ENCODE measurements at regions not wholly inside any gene's neighbourhood (a gene's known extent, or its start where the extent isn't known, plus 50 kb on each side); places are given as distances from the start of the nearest gene placed in this dataset.

DNA sequence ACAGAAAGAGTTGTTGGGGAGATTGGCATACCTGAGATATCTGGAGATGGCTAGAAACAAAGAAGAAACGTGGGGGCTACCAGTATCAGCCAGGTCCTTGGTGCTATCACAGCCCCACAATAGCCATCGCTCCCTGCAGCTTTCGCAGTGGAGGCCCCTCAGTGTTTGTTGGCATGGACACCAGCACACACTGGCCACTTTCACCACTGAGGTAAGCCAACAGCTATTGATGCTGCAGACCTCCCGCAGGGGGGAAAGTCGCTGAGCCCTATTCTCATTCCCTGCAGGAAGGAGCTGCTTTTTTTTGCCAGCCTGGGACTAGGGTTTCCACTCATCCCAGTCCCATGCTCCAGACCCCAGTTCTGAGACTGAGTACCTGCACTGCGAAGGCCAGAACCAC is 879.2 kb upstream of the IGFBP7 start (continued):
- TF ChIP-seq, protein P1, sequence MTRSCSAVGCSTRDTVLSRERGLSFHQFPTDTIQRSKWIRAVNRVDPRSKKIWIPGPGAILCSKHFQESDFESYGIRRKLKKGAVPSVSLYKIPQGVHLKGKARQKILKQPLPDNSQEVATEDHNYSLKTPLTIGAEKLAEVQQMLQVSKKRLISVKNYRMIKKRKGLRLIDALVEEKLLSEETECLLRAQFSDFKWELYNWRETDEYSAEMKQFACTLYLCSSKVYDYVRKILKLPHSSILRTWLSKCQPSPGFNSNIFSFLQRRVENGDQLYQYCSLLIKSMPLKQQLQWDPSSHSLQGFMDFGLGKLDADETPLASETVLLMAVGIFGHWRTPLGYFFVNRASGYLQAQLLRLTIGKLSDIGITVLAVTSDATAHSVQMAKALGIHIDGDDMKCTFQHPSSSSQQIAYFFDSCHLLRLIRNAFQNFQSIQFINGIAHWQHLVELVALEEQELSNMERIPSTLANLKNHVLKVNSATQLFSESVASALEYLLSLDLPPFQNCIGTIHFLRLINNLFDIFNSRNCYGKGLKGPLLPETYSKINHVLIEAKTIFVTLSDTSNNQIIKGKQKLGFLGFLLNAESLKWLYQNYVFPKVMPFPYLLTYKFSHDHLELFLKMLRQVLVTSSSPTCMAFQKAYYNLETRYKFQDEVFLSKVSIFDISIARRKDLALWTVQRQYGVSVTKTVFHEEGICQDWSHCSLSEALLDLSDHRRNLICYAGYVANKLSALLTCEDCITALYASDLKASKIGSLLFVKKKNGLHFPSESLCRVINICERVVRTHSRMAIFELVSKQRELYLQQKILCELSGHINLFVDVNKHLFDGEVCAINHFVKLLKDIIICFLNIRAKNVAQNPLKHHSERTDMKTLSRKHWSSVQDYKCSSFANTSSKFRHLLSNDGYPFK (CRISPR knock-in tag; IDR thresholded peaks at IDR 0.05; ENCODE audit: borderline replicate concordance) = no peak
- no peak for TF ChIP-seq AGO2 (optimal IDR thresholded peaks at IDR 0.05; ENCODE audit: low read depth, low read length)

GRCh38 chr4:57985161-57985560 is 875.0 kb upstream of the IGFBP7 start:
- no TSS peak for BruUV-seq (replicated peaks)
- Histone ChIP-seq H3K27ac (ENCODE audit: extremely low read length, insufficient read depth, low read length) (no peak overlapping the region), H4K20me1 (ENCODE audit: insufficient read depth, low read length) (no peaks in the 10 kb centered on the region), H3K4me3 (replicated peaks in 1 of 3; ENCODE audit: insufficient read depth in 1 of 3, low read depth in 2 of 3, low read length in 3 of 3) (no peak overlapping the region), H2AFZ (ENCODE audit: low read length) (no peak overlapping the region), H3K27me3 (ENCODE audit: control insufficient read depth in 1 of 2, insufficient read depth in 2 of 2, low read length in 2 of 2) (no peaks in the 10 kb centered on the region), H3K79me2 (ENCODE audit: insufficient read depth, low read length) (no peaks in the 10 kb centered on the region), H3K4me2 (ENCODE audit: low read depth, low read length) (no peak overlapping the region), H3K36me3 (replicated peaks in 1 of 2; ENCODE audit: control insufficient read depth in 1 of 2, insufficient read depth in 2 of 2, low read length in 2 of 2) (no peaks in the 10 kb centered on the region), H3K9ac (ENCODE audit: insufficient read depth, low read depth, low read length) (no peak overlapping the region), H3K9me3 (ENCODE audit: low read length) (no peaks in the 10 kb centered on the region), H3K4me1 (ENCODE audit: insufficient read depth, low read length) (no peaks in the 10 kb centered on the region)
- ATAC-seq (no peak), DNase-seq (ENCODE audit: low spot score) (no peak), FAIRE-seq (no peak)
- TF ChIP-seq DPF2 (CRISPR knock-in tag; IDR thresholded peaks at IDR 0.05; ENCODE audit: borderline replicate concordance, low read depth) (no peak), EEA1 (CRISPR knock-in tag; IDR thresholded peaks at IDR 0.05; ENCODE audit: borderline replicate concordance) (no peak), CENPX (CRISPR knock-in tag; IDR thresholded peaks at IDR 0.05) (no peak), TEAD2 (CRISPR knock-in tag; IDR thresholded peaks at IDR 0.05) (no peak), SIN3A (IDR thresholded peaks at IDR 0.05; ENCODE audit: borderline replicate concordance, low read depth, low read length) (no peak), SP1 (IDR thresholded peaks at IDR 0.05) (no peak), SP1 (CRISPR knock-in tag; IDR thresholded peaks at IDR 0.05) (no peak), ZFP91 (CRISPR knock-in tag; IDR thresholded peaks at IDR 0.05; ENCODE audit: borderline replicate concordance) (no peak), HCFC1 (IDR thresholded peaks at IDR 0.05; ENCODE audit: low read depth, low read length) (no peak), ZNF10 (CRISPR knock-in tag; IDR thresholded peaks at IDR 0.05; ENCODE audit: borderline replicate concordance, low read depth) (no peak), ZFP1 (CRISPR knock-in tag; IDR thresholded peaks at IDR 0.05) (no peak)
- TF ChIP-seq, protein P2, sequence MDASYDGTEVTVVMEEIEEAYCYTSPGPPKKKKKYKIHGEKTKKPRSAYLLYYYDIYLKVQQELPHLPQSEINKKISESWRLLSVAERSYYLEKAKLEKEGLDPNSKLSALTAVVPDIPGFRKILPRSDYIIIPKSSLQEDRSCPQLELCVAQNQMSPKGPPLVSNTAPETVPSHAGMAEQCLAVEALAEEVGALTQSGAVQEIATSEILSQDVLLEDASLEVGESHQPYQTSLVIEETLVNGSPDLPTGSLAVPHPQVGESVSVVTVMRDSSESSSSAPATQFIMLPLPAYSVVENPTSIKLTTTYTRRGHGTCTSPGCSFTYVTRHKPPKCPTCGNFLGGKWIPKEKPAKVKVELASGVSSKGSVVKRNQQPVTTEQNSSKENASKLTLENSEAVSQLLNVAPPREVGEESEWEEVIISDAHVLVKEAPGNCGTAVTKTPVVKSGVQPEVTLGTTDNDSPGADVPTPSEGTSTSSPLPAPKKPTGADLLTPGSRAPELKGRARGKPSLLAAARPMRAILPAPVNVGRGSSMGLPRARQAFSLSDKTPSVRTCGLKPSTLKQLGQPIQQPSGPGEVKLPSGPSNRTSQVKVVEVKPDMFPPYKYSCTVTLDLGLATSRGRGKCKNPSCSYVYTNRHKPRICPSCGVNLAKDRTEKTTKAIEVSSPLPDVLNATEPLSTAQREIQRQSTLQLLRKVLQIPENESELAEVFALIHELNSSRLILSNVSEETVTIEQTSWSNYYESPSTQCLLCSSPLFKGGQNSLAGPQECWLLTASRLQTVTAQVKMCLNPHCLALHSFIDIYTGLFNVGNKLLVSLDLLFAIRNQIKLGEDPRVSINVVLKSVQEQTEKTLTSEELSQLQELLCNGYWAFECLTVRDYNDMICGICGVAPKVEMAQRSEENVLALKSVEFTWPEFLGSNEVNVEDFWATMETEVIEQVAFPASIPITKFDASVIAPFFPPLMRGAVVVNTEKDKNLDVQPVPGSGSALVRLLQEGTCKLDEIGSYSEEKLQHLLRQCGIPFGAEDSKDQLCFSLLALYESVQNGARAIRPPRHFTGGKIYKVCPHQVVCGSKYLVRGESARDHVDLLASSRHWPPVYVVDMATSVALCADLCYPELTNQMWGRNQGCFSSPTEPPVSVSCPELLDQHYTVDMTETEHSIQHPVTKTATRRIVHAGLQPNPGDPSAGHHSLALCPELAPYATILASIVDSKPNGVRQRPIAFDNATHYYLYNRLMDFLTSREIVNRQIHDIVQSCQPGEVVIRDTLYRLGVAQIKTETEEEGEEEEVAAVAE (CRISPR knock-in tag; IDR thresholded peaks at IDR 0.05; ENCODE audit: borderline replicate concordance) = no peak
- ChIA-PET CTCF (ENCODE audit: low intra/inter-chr PET ratio, low total read pairs) (no interaction called here), POLR2A (no interaction called here)
- intact Hi-C loops (cut with micrococcal nuclease; ENCODE audit: unreplicated experiment) = no loop called here
- in situ Hi-C loops (cut with HindIII; ENCODE audit: extremely low pct_ligation_motif_present, low pct_unique_long_range_greater_than_20kb) = no loop called here

Data from HepG2 (cell line).